OCI-LY3 (cell line): ENCODE measurements at regions not wholly inside any gene's neighbourhood (a gene's known extent, or its start where the extent isn't known, plus 50 kb on each side); places are given as distances from the start of the nearest gene placed in this dataset.

Source experiments
- H2AFZ ChIP-seq: fragments of 200-600, 300-600 bp; shearing (Covaris generic); 2 replicates; pipeline ENCODE4 v1.6.0; 2014; ENCODE audit warnings: antibody characterized with exemption, low read depth, low read length
- H3K27ac ChIP-seq: fragments of 200-600, 300-600 bp; sonication (generic); 2 replicates; pipeline ENCODE4 v1.5.1; 2014; ENCODE audit warnings: mild to moderate bottlenecking, low read length, moderate library complexity, mixed read lengths
- H3K27me3 ChIP-seq: fragments of 200-600, 300-600 bp; sonication (generic); 2 replicates; pipeline ENCODE4 v1.6.1; 2014; ENCODE audit warnings: low read depth, low read length, mixed read lengths
- H3K36me3 ChIP-seq: fragments of 200-600, 300-600 bp; sonication (generic); replicated peaks from 2 replicates; pipeline ENCODE3; 2014; ENCODE audit warnings: low read depth, low read length, mixed read lengths
- H3K4me1 ChIP-seq: fragments of 300-600, 200-600 bp; sonication (generic); 2 replicates; pipeline ENCODE4 v1.6.1; 2014; ENCODE audit warnings: low read length, mixed read lengths
- H3K4me2 ChIP-seq: fragments of 200-600, 300-600 bp; sonication (generic); 2 replicates; pipeline ENCODE4 v1.6.1; 2014; ENCODE audit warnings: low read length, mixed read lengths
- H3K4me3 ChIP-seq: fragments of 300-600, 200-600 bp; sonication (generic); 2 replicates; pipeline ENCODE4 v1.5.1; 2014; ENCODE audit warnings: antibody characterized with exemption, mild to moderate bottlenecking, low read length, moderate library complexity
- H3K79me2 ChIP-seq: fragments of 300-600, 200-600 bp; shearing (Covaris generic); 2 replicates; pipeline ENCODE4 v1.6.1; 2014; ENCODE audit warnings: mild to moderate bottlenecking, low read length, mixed read lengths
- H3K9ac ChIP-seq: fragments of 300-600, 200-600 bp; shearing (Covaris generic); 2 replicates; pipeline ENCODE4 v1.6.0; 2014; ENCODE audit warnings: mild to moderate bottlenecking, low read length, moderate library complexity
- H3K9me3 ChIP-seq: fragments of 200-600, 300-600 bp; shearing (Covaris generic); 2 replicates; pipeline ENCODE4 v1.6.1; 2014; ENCODE audit warnings: low read length, mixed read lengths; ENCODE audit not compliant: insufficient read depth
- H4K20me1 ChIP-seq: fragments of 200-600, 300-600 bp; sonication (generic); 2 replicates; pipeline ENCODE4 v1.6.1; 2016; ENCODE audit warnings: low read length, mixed read lengths; ENCODE audit not compliant: insufficient read depth
- EZH2phosphoT487 ChIP-seq: fragments of 200-600 bp; shearing (Covaris generic); IDR thresholded peaks from 2 replicates; pipeline ENCODE4 v1.6.1; 2018; ENCODE audit warnings: antibody characterized with exemption, mixed run types, low read depth
- TF ChIP-seq, protein P1 (sequence below): fragments of 200-600, 300-600 bp; sonication (generic); IDR thresholded peaks from 2 replicates; pipeline ENCODE4 v1.5.1; 2014; ENCODE audit warnings: antibody characterized with exemption, low read length, low read depth

DNA sequence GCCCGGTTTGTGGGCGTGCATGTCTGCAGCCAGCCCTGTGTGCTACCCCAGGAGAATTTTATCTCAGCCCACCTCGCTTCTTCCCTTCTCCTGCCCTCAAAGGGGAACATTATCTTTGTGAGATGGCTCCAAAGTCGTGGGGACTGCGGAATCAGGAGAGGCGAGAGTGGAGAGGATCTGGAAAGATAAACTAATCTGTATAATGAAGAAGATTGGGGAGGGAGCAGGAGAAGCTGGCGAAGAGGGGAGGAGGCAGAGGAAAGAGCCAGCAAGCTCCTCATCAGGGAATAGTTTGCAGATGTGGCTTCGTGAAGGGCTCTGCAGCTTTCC lies 310.3 kb downstream of the MATN1 start:
- Histone ChIP-seq H3K9ac (no peak overlapping the region), H3K4me2 (no peak overlapping the region), H3K4me3 (no peak overlapping the region), H3K79me2 (no peaks in the 10 kb centered on the region), H3K36me3 (no peaks in the 10 kb centered on the region), H3K27me3 (no peaks in the 10 kb centered on the region; the same call in 1 of the 2 replicates), H3K9me3 (no peaks in the 10 kb centered on the region), H3K27ac (no peak overlapping the region), H3K4me1 (peaks cover 7% of the 10 kb centered on the region; the same call in 1 of the 2 replicates), H2AFZ (no peak overlapping the region), H4K20me1 (no peaks in the 10 kb centered on the region)
- TF ChIP-seq, protein P1, sequence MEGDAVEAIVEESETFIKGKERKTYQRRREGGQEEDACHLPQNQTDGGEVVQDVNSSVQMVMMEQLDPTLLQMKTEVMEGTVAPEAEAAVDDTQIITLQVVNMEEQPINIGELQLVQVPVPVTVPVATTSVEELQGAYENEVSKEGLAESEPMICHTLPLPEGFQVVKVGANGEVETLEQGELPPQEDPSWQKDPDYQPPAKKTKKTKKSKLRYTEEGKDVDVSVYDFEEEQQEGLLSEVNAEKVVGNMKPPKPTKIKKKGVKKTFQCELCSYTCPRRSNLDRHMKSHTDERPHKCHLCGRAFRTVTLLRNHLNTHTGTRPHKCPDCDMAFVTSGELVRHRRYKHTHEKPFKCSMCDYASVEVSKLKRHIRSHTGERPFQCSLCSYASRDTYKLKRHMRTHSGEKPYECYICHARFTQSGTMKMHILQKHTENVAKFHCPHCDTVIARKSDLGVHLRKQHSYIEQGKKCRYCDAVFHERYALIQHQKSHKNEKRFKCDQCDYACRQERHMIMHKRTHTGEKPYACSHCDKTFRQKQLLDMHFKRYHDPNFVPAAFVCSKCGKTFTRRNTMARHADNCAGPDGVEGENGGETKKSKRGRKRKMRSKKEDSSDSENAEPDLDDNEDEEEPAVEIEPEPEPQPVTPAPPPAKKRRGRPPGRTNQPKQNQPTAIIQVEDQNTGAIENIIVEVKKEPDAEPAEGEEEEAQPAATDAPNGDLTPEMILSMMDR: no peak
- TF ChIP-seq EZH2phosphoT487: no peak

DNA sequence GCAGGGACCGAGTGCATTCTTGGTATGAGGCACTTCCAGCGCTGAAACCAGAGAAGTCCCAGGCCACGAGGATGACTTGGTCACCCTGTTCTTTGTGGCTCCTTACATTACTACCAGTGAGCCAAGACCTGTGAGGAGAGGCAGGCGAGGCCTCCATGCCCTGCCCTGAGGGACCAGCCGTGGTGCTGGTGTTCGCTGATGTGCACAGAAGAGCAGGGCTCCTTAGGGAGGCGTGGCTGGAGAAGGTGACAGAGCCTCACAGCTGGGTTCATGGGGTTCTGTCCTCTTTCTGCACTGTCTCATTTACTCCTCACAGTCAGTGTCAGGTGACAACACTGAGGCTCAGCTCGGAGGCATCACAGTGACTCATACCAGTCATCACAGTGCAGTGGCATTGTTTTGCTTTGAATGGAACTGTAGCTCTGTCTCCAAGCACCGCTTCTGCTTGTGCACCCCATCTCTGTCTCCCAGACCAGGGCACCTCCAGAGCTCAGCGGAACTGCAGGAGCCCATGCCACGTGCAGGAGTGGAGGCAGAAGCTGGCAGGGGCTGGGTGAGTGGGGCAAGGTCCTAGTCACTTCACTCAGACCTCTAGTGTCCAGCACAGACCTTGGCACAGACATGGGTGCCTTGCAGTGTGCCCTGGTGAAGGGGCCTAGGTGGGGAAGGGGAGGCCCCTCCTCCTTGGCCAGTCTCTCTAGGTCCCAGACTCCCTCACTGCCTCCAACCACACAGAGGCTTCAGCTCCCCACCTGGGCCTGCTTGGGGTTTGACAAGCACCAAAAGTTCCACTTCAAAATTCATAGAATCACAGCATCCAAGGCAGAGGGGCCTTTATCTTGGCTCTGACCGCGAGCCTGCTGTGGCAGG lies 310.9 kb downstream of the MATN1 start:
- H3K27ac ChIP-seq: no peak overlapping the region
- no peaks in the 10 kb centered on the region for H3K9me3 ChIP-seq
- no peaks in the 10 kb centered on the region; the same call in 1 of the 2 replicates for H3K27me3 ChIP-seq
- no peaks in the 10 kb centered on the region for H3K36me3 ChIP-seq
- H3K4me2 ChIP-seq: no peak overlapping the region
- no peak overlapping the region for H3K9ac ChIP-seq
- no peaks in the 10 kb centered on the region for H3K79me2 ChIP-seq
- no peaks in the 10 kb centered on the region for H4K20me1 ChIP-seq
- no peak overlapping the region for H2AFZ ChIP-seq
- H3K4me1 ChIP-seq: peaks cover 7% of the 10 kb centered on the region; the same call in 1 of the 2 replicates
- no peak overlapping the region for H3K4me3 ChIP-seq
- TF ChIP-seq, protein P1: no peak
- TF ChIP-seq EZH2phosphoT487: no peak

DNA sequence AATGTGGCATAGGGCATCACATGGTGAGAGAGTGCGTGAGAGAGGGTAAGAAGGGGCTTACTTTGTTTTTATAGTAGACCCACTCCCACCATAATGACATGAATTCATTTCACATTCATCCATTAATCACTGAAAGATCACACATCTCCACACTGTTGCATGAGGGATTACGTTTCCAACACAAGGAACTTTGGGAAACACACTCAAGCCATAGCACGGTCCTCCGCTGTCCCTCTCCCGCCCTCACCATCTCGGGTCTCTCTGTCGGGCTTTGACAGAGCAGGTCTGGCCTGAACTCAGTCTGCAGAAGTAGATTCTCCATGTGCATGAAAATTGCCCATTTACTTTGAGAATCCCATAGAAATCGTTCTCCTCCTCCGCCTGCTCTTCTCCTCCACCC lies 312.2 kb downstream of the MATN1 start:
- no peaks in the 10 kb centered on the region for H3K36me3 ChIP-seq
- no peak overlapping the region for H3K4me2 ChIP-seq
- no peak overlapping the region for H3K27ac ChIP-seq
- H3K9me3 ChIP-seq: no peaks in the 10 kb centered on the region
- H3K4me3 ChIP-seq: no peak overlapping the region
- H4K20me1 ChIP-seq: no peaks in the 10 kb centered on the region
- no peaks in the 10 kb centered on the region; the same call in 1 of the 2 replicates for H3K27me3 ChIP-seq
- no peak overlapping the region for H2AFZ ChIP-seq
- H3K79me2 ChIP-seq: no peaks in the 10 kb centered on the region
- H3K9ac ChIP-seq: no peak overlapping the region
- peaks cover 7% of the 10 kb centered on the region; the same call in 1 of the 2 replicates for H3K4me1 ChIP-seq
- TF ChIP-seq EZH2phosphoT487: no peak
- TF ChIP-seq, protein P1: no peak

DNA sequence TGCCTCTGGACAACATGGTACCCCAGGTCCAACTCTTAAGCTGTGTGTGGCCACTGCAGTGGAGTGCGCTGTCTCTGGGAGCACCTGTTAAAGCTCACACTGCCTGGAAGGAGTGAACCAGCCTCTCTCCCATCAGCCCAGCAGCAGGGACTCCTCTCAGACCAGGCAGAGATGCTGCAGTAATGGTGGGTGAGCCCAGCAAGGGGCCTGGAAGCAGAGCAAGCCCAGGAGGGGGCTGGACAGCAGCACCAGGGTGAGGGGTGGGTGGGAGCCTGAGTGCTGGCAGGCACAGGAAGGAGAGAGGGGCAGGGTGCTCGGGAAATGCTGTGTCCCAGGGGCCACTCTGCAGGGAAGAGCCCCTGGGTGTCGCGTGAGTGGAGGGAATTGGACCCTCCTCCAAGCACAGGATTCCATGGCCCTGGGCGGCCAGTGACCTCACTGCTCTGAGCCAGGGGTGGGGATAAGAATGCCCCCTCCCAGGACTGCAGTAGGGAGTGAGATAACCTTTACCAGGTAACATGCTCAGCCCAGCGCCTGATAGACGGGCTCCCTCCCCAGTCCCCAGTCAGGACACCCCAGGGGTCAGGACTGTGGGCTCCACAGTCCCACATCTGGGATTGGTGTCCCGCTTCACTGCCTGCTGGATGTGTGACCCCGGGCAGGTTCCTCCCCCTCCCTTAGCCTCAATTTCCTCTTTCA lies 313.1 kb downstream of the MATN1 start:
- TF ChIP-seq, protein P1: no peak
- no peak for TF ChIP-seq EZH2phosphoT487
- Histone ChIP-seq H3K79me2 (no peaks in the 10 kb centered on the region), H3K9ac (no peak overlapping the region), H3K4me2 (no peak overlapping the region), H3K4me3 (no peak overlapping the region), H3K9me3 (no peaks in the 10 kb centered on the region), H3K4me1 (peaks cover 7% of the 10 kb centered on the region; the same call in 1 of the 2 replicates), H3K36me3 (no peaks in the 10 kb centered on the region), H2AFZ (no peak overlapping the region), H3K27me3 (no peaks in the 10 kb centered on the region; the same call in 1 of the 2 replicates), H3K27ac (no peak overlapping the region), H4K20me1 (no peaks in the 10 kb centered on the region)
